Vagina (tissue), 2 donors: ENCODE measurements at regions not wholly inside any gene's neighbourhood (a gene's known extent, or its start where the extent isn't known, plus 50 kb on each side); places are given as distances from the start of the nearest gene placed in this dataset.

Experiments
- POLR2A ChIP-seq, 2 donors: fragments of 450-650 bp; IDR thresholded peaks; one replicate each; pipeline ENCODE4 v1.6.1; 2017; ENCODE audit warnings: antibody characterized with exemption in 2 of 2, mild to moderate bottlenecking in 2 of 2, moderate library complexity in 2 of 2
- POLR2AphosphoS5 ChIP-seq, 2 donors: sonication (generic); formaldehyde crosslinking; IDR thresholded peaks; one replicate each; pipeline ENCODE4 v1.9.0; 2017; ENCODE audit warnings: antibody characterized with exemption in 2 of 2, mild to moderate bottlenecking in 2 of 2, low read depth in 1 of 2; ENCODE audit not compliant: insufficient read depth in 1 of 2

GRCh38 chr13:80844164-80844563, 503.2 kb upstream of the SPRY2 start:
- TF ChIP-seq POLR2A (IDR thresholded peaks at IDR 0.05) (no peak), POLR2AphosphoS5 (IDR thresholded peaks at IDR 0.05; ENCODE audit: insufficient read depth in 1 of 2, low read depth in 1 of 2) (no peak)
